ENCODE measurements at regions not wholly inside any gene's neighbourhood (a gene's known extent, or its start where the extent isn't known, plus 50 kb on each side); places are given as distances from the start of the nearest gene placed in this dataset.
"Not testable (repeated sequence)": the region's sequence is repeated elsewhere in the genome, so short reads cannot be mapped to it uniquely, and the experiment has no call there.

GRCh38 chr20:28602403-28603217 lies 2654.9 kb upstream of the DEFB115 start (continued):
- TF ChIP-seq SP5 (CRISPR knock-in tag; IDR thresholded peaks at IDR 0.05; ENCODE audit: borderline replicate concordance, low read depth): 0 out of 2 replicates have a peak, but pooled peaks have one; percentile 41
- TF ChIP-seq ZBTB40 (IDR thresholded peaks at IDR 0.05): not testable (repeated sequence)
- TF ChIP-seq ZBTB40 (CRISPR knock-in tag; IDR thresholded peaks at IDR 0.05): peak; percentile 86
- 0 out of 2 replicates have a peak, but pooled peaks have one; percentile 4 for TF ChIP-seq RFX5 (IDR thresholded peaks at IDR 0.05; ENCODE audit: low read depth, low read length)
- TF ChIP-seq TEAD2 (CRISPR knock-in tag; IDR thresholded peaks at IDR 0.05): 0 out of 2 replicates have a peak, but pooled peaks have one; percentile 27
- TF ChIP-seq FOXO4 (CRISPR knock-in tag; conservative IDR thresholded peaks at IDR 0.05): 0 out of 2 replicates have a peak, but pooled peaks have one; percentile 80
- TF ChIP-seq MIER3 (CRISPR knock-in tag; IDR thresholded peaks at IDR 0.05; ENCODE audit: borderline replicate concordance): peak; percentile 97; the same call in 1 of the 2 replicates
- peak; percentile 96 for TF ChIP-seq THAP8 (CRISPR knock-in tag; IDR thresholded peaks at IDR 0.05; ENCODE audit: borderline replicate concordance)
- peak; percentile 89 for TF ChIP-seq POLR2AphosphoS5 (IDR thresholded peaks at IDR 0.05; ENCODE audit: low read depth, low read length)
- TF ChIP-seq ZNF614 (CRISPR knock-in tag; IDR thresholded peaks at IDR 0.05; ENCODE audit: borderline replicate concordance): peak; percentile 92; the same call in 1 of the 2 replicates
- 0 out of 2 replicates have a peak, but pooled peaks have one; percentile 5 for TF ChIP-seq MNT (IDR thresholded peaks at IDR 0.05)
- TF ChIP-seq ZNF607 (CRISPR knock-in tag; IDR thresholded peaks at IDR 0.05; ENCODE audit: borderline replicate concordance): peak; percentile 99
- peak; percentile 94 for TF ChIP-seq ETV6 (CRISPR knock-in tag; conservative IDR thresholded peaks at IDR 0.05)
- peak; percentile 93 for TF ChIP-seq TARDBP (CRISPR knock-in tag; IDR thresholded peaks at IDR 0.05)
- 0 out of 2 replicates have a peak, but pooled peaks have one; percentile 74 for TF ChIP-seq ZNF138 (CRISPR knock-in tag; IDR thresholded peaks at IDR 0.05; ENCODE audit: low read depth)
- peak; percentile 95 for TF ChIP-seq ZNF709 (CRISPR knock-in tag; IDR thresholded peaks at IDR 0.05)
- peak; percentile 75 for TF ChIP-seq FOSL2 (CRISPR knock-in tag; IDR thresholded peaks at IDR 0.05)

All from HepG2 (cell line).